ENCODE measurements at regions not wholly inside any gene's neighbourhood (a gene's known extent, or its start where the extent isn't known, plus 50 kb on each side); places are given as distances from the start of the nearest gene placed in this dataset.

GRCh38 chr15:94734460-94734859 is 503.1 kb downstream of the MCTP2 start:
- DNase-seq (ENCODE audit: missing footprints) = no peak
- no peak for ATAC-seq
- intact Hi-C loops (cut with DNase I) = no loop called here

- DNase-seq (ENCODE audit: missing footprints) = no peak
- no peak for ATAC-seq
- intact Hi-C loops (cut with DNase I) = no loop called here
Observed at GRCh38 chr15:94736236-94736635, 504.9 kb downstream of the MCTP2 start.

- ATAC-seq (no peak), DNase-seq (ENCODE audit: missing footprints) (no peak)
- intact Hi-C loops (cut with DNase I) = no loop called here
Observed at GRCh38 chr15:94739639-94740038, 508.3 kb downstream of the MCTP2 start.

GRCh38 chr15:94740469-94740868 is 509.1 kb downstream of the MCTP2 start:
- intact Hi-C loops (cut with DNase I) = no loop called here
- ATAC-seq = no peak
- DNase-seq (ENCODE audit: missing footprints) = no peak

- intact Hi-C loops (cut with DNase I) = no loop called here
- no peak for ATAC-seq
- no peak for DNase-seq (ENCODE audit: missing footprints)
Observed at GRCh38 chr15:94743668-94744067, 512.3 kb downstream of the MCTP2 start.

GRCh38 chr15:94744080-94744793 is 512.9 kb downstream of the MCTP2 start:
- intact Hi-C loops (cut with DNase I) = no loop called here
- ATAC-seq (no peak), DNase-seq (ENCODE audit: missing footprints) (no peak)

GRCh38 chr15:94745371-94745770 is 514.0 kb downstream of the MCTP2 start:
- intact Hi-C loops (cut with DNase I) = no loop called here
- ATAC-seq = no peak
- no peak for DNase-seq (ENCODE audit: missing footprints)

GRCh38 chr15:94747510-94747909 is 516.1 kb downstream of the MCTP2 start:
- intact Hi-C loops (cut with DNase I) = no loop called here
- DNase-seq (ENCODE audit: missing footprints) (no peak), ATAC-seq (no peak)

- DNase-seq (ENCODE audit: missing footprints) (no peak), ATAC-seq (no peak)
- intact Hi-C loops (cut with DNase I) = no loop called here
Observed at GRCh38 chr15:94749811-94750617, 518.7 kb downstream of the MCTP2 start.

- no peak for ATAC-seq
- intact Hi-C loops (cut with DNase I) = no loop called here
- DNase-seq (ENCODE audit: missing footprints) = no peak
Observed at GRCh38 chr15:94760348-94760747, 529.0 kb downstream of the MCTP2 start.

- intact Hi-C loops (cut with DNase I) = no loop called here
- DNase-seq (ENCODE audit: missing footprints) = no peak
- no peak for ATAC-seq
Observed at GRCh38 chr15:94761574-94761973, 530.2 kb downstream of the MCTP2 start.

- ATAC-seq (no peak), DNase-seq (ENCODE audit: missing footprints) (no peak)
- intact Hi-C loops (cut with DNase I) = no loop called here
Observed at GRCh38 chr15:94769089-94769488, 537.7 kb downstream of the MCTP2 start.

GRCh38 chr15:94770199-94770598 is 538.8 kb downstream of the MCTP2 start:
- ATAC-seq = no peak
- intact Hi-C loops (cut with DNase I) = no loop called here
- no peak for DNase-seq (ENCODE audit: missing footprints)

GRCh38 chr15:94777037-94777436 is 545.7 kb downstream of the MCTP2 start:
- DNase-seq (ENCODE audit: missing footprints) (no peak), ATAC-seq (no peak)
- intact Hi-C loops (cut with DNase I) = no loop called here

- ATAC-seq (no peak), DNase-seq (ENCODE audit: missing footprints) (no peak)
Observed at GRCh38 chr15:94778840-94779239, 547.5 kb downstream of the MCTP2 start.

GRCh38 chr15:94780166-94780565 is 548.8 kb downstream of the MCTP2 start:
- ATAC-seq (no peak), DNase-seq (ENCODE audit: missing footprints) (no peak)
- intact Hi-C loops (cut with DNase I) = no loop called here

More at GRCh38 chr15:94778840-94779239, 547.5 kb downstream of the MCTP2 start:
- intact Hi-C loops (cut with DNase I) = no loop called here

GRCh38 chr15:94785091-94785490 is 553.7 kb downstream of the MCTP2 start:
- ATAC-seq (no peak), DNase-seq (ENCODE audit: missing footprints) (no peak)
- intact Hi-C loops (cut with DNase I) = no loop called here

GRCh38 chr15:94791008-94791407 is 559.6 kb downstream of the MCTP2 start:
- no peak for DNase-seq (ENCODE audit: missing footprints)
- intact Hi-C loops (cut with DNase I) = no loop called here
- ATAC-seq = no peak

GRCh38 chr15:94791510-94791909 is 560.1 kb downstream of the MCTP2 start:
- no peak for ATAC-seq
- intact Hi-C loops (cut with DNase I) = no loop called here
- DNase-seq (ENCODE audit: missing footprints) = no peak

- intact Hi-C loops (cut with DNase I) = no loop called here
Observed at GRCh38 chr15:94792196-94792595, 560.8 kb downstream of the MCTP2 start.

More at GRCh38 chr15:94792196-94792595, 560.8 kb downstream of the MCTP2 start:
- no peak for DNase-seq (ENCODE audit: missing footprints)
- no peak for ATAC-seq
